Mucosa of descending colon (tissue), 3 donors: ENCODE measurements at regions not wholly inside any gene's neighbourhood (a gene's known extent, or its start where the extent isn't known, plus 50 kb on each side); places are given as distances from the start of the nearest gene placed in this dataset.

Experiments
- ATAC-seq: fragments of 200-7000 bp; cut with Tn5 transposase; one replicate; pipeline ENCODE4 v1.9.1; 2020; ENCODE audit warnings: mild to moderate bottlenecking, moderate library complexity
- DNase-seq, 3 donors: peaks; one replicate each; pipeline ENCODE4 v3.0.0-alpha.2; 2020
- H3K36me3 ChIP-seq: fragments of 200-600 bp; one replicate; pipeline ENCODE4 v1.8.0; 2021; ENCODE audit warnings: low read depth, mild to moderate bottlenecking
- H3K4me1 ChIP-seq: fragments of 200-600 bp; one replicate; pipeline ENCODE4 v1.8.0; 2021; ENCODE audit warnings: low read depth, mild to moderate bottlenecking
- H3K4me3 ChIP-seq: fragments of 200-600 bp; one replicate; pipeline ENCODE4 v1.8.0; 2021; ENCODE audit warnings: mild to moderate bottlenecking
- H3K9me3 ChIP-seq: fragments of 200-600 bp; one replicate; pipeline ENCODE4 v1.8.0; 2021; ENCODE audit warnings: mild to moderate bottlenecking
- CTCF ChIP-seq: fragments of 200-600 bp; IDR thresholded peaks from one replicate; pipeline ENCODE4 v1.8.0; 2022; ENCODE audit warnings: antibody characterized with exemption, mild to moderate bottlenecking
- intact Hi-C, 2 donors: fragments of 100-400 bp; cut with DNase I in 1 of 2; cut with micrococcal nuclease in 1 of 2; formaldehyde crosslinking; loops; one replicate each; pipeline versions ENCODE4 v1.11.0 to v1.11.1; 2022; cut with DNase I, micrococcal nuclease
- donor health status: DM: no; HTN: no; CAD: no; lungs with moderate emphysema.
- donor health status: DM: no; HTN: no; CAD: no.
- donor health status: DM: no; HTN: yes; CAD: no.

GRCh38 chr6:14743474-14744211 lies 502.2 kb upstream of the JARID2 start:
- Histone ChIP-seq H3K36me3 (no peaks in the 10 kb centered on the region), H3K9me3 (no peaks in the 10 kb centered on the region), H3K4me3 (no peak overlapping the region), H3K4me1 (no peaks in the 10 kb centered on the region)
- ATAC-seq: peak; percentile 96
- TF ChIP-seq CTCF: no peak
- intact Hi-C loops: no loop called here
- peak in 1 of 3 donors; percentile 70 for DNase-seq

- H3K9me3 ChIP-seq: no peaks in the 10 kb centered on the region
- ATAC-seq (no peak), DNase-seq (no peak)
- no peak for TF ChIP-seq CTCF
- intact Hi-C loops: no loop called here
- H3K36me3 ChIP-seq: no peaks in the 10 kb centered on the region
- no peaks in the 10 kb centered on the region for H3K4me1 ChIP-seq
- no peak overlapping the region for H3K4me3 ChIP-seq
Measured at GRCh38 chr6:14744212-14744556, 501.7 kb upstream of the JARID2 start.

GRCh38 chr6:14746139-14746837 lies 499.6 kb upstream of the JARID2 start:
- TF ChIP-seq CTCF: no peak
- intact Hi-C loops: no loop called here
- H3K4me3 ChIP-seq: no peak overlapping the region

GRCh38 chr6:14747881-14748520 lies 497.9 kb upstream of the JARID2 start:
- TF ChIP-seq CTCF: no peak
- no peak for ATAC-seq
- Histone ChIP-seq H3K36me3 (no peaks in the 10 kb centered on the region), H3K4me1 (no peaks in the 10 kb centered on the region), H3K4me3 (no peak overlapping the region), H3K9me3 (no peaks in the 10 kb centered on the region)
- DNase-seq: no peak
- intact Hi-C loops: no loop called here

More at GRCh38 chr6:14746139-14746837, 499.6 kb upstream of the JARID2 start:
- ATAC-seq: no peak
- DNase-seq: no peak
- Histone ChIP-seq H3K4me1 (no peaks in the 10 kb centered on the region), H3K9me3 (no peaks in the 10 kb centered on the region), H3K36me3 (no peaks in the 10 kb centered on the region)

GRCh38 chr6:14748679-14749078 lies 497.2 kb upstream of the JARID2 start:
- no peaks in the 10 kb centered on the region for H3K4me1 ChIP-seq
- DNase-seq (no peak), ATAC-seq (no peak)
- no peaks in the 10 kb centered on the region for H3K36me3 ChIP-seq
- intact Hi-C loops: no loop called here
- H3K9me3 ChIP-seq: no peaks in the 10 kb centered on the region
- TF ChIP-seq CTCF: no peak
- no peak overlapping the region for H3K4me3 ChIP-seq
